Activated CD4-positive, alpha-beta T cell treated with anti-CD3 and anti-CD28 coated beads, Interleukin-2, Interleukin-6, amounts not matched to agents 100 ng/mL and 50 ng/mL, durations not matched to agents 16 hours and 8 hours (primary cell): ENCODE measurements at regions not wholly inside any gene's neighbourhood (a gene's known extent, or its start where the extent isn't known, plus 50 kb on each side); places are given as distances from the start of the nearest gene placed in this dataset.

Source experiments
- DNase-seq: peaks from one replicate; pipeline ENCODE4 v3.0.0-alpha.2; 2020

DNA sequence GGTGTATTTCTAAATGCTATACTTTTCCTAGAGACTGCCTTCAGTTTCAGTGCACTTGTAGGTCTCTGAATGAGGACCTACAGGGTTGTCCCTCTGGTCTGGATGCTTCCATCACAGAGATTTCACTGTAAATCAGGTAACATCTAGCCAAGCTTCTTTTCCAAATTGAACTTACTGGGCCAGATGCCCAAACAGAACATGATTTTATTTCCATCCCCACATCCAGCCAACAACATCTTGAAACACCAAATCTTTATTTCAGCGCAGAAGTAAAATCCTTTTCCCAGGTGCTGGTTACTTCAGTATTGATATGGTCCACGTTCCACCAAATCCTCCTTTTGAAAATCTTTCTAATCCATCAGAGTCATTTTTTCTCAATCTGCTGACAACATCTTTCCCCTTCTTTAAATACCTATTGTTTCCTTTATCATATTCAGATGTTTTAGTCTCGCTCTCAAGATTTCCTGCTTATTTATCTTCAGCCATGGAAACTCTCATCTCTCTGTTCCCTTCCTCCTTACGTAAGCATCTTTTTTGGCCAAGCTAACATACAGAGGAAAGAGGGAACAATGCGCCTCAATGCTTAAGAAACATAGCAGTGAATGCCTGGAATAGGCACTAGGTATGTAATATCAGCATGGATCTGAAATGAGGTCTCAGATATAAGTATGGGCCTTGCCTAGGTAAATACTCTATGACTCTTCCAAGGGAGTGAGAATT lies 201.2 kb upstream of the MTNR1B start:
- DNase-seq = no peak

DNA sequence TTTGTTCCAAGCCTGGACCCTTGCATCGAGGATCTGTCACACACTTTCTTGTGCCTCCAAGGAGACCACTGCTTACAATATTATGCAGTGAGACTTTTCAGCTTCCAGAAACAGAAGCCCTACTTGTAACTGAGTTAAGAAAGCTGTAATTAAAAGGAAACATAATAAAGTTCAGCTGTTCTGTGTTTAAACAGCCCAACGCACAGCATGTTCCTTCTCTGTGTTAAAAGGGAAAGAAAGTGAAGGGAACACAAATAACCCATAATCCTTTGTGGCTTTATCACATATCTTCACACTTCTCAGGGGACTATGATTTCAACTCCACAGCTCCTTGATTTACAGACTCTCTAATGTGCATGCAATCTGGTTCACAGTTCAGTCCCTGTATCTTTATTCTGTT lies 200.3 kb upstream of the MTNR1B start:
- DNase-seq = no peak

DNA sequence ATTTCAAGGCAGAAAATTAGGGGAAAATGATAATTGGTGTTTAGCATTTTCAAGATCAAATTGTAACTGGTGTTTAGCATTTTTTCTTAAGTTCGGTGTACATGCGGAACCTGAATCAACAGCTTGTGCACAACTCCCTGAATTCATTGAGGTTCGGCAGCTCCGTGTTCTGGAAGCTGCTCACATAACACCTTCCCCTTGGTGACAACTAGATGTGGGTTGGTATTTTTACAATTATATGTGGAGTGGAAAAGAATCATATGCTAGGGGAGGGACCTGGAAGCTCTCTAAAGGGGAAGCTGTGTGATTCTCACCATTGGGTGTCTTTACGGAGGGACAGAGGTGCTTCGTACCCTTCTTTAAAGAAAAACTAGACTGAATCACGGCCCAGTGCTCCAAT lies 199.0 kb upstream of the MTNR1B start:
- no peak for DNase-seq

GRCh38 chr11:92770981-92771380 lies 198.5 kb upstream of the MTNR1B start:
- no peak for DNase-seq

GRCh38 chr11:92771701-92772100 lies 197.8 kb upstream of the MTNR1B start:
- no peak for DNase-seq

DNA sequence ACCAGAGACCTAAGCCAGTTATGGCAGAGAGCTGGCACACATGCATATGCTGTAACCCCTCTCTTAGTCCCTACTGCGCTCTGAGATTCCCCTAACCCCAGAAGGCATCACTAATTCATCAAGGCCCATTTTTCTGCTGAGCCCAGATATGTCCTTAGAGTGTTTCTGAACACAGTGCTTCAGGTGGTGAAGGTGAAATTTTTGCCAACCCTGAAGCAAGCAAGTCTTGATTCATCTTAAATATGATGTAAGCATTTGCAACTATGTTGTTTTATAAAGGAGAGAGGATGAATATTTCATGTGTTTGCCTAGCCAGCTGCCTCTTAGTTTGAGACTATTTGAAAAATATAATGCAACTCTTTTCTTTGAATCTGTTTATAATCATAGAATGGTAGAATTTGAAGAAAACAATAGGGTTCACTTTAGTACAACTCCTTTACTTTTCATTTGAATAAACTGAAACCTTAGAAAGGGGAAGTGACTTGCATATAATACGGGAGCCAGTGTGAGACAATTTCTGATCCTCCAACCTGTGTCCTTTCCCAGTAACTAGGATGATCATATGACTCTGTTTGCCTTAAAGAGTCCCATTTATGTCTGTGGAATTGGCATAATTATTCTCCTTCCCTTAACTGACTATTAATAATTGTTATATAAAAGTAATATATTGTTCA lies 194.3 kb upstream of the MTNR1B start:
- no peak for DNase-seq

- DNase-seq = no peak
Measured at GRCh38 chr11:92776676-92777075, 192.8 kb upstream of the MTNR1B start.

DNA sequence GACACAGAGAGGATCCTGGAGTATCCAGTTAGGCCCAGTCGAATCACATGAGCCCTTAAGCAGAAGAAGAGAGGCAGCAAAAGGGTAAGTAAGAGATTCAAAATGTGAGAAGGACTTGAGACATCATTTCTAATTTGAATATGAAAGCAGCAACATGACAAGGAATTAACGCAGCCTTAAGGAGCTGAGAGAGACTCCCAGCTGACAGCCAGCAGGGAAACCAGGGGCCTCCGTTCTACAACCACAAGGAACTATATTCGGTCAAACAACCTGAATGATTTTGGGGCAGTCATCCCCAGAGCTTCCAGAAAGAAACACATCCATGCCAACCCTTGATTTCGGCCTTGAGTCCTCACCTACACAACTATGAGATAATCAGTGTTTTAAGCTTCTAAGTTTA lies 189.7 kb upstream of the MTNR1B start:
- DNase-seq = no peak

DNA sequence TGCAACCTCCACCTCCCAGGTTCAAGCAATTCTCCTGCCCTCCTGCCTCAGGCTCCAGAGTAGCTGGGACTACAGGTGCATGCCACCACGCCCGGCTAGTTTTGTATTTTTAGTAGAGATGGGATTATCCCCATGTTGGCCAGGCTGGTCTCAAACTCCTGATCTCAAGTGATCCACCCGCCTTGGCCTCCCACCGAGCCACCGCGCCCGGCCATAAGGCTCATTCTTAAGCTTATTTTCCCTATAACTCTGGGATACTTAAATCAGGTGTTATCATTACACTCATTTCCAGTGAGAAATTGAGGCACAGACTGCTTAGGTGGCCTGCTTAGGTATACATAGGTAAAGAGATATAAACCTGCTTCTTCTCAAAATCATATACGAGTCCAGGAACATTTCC lies 188.3 kb upstream of the MTNR1B start:
- no peak for DNase-seq

DNA sequence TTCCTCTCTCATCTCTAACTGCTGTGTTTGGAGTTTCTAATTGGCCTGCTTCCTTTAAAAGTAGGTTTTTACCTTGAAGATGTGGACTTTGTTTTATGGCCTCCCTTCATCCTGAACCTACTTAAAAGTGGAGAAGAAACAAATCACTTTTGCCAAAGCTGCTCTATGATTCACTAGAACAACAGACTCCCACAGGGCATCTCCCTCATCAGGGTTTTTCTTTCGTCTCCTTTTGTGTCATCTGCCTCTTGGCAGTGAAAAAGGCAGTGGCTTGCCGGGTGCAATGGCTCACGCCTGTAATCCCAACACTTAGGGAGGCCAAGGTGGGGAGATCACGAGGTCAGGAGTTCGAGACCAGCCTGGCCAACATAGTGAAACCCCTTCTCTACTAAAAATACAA lies 186.6 kb upstream of the MTNR1B start:
- DNase-seq = no peak

DNA sequence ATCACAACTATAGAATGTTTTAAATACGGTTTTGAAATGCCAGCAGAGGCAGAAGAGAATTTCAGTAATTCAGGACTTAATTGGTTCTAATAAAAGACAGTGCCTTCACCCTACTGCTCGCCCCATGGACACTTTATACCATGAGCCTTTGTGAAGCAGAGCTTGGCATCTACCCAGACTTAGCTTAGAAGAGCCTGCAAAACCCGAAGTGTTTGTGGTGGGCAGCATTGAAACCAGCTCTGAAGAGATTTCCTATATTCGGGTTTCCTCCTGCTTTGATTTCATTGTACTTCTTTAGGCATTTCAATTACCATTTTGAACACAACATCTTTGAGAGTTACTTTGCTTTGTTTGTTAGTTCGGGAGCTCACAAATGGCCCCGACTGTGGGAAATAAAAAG lies 185.1 kb upstream of the MTNR1B start:
- DNase-seq = no peak

- DNase-seq = no peak
Measured at GRCh38 chr11:92787638-92788037, 181.8 kb upstream of the MTNR1B start.

GRCh38 chr11:92789761-92790160 lies 179.7 kb upstream of the MTNR1B start:
- DNase-seq = no peak

DNA sequence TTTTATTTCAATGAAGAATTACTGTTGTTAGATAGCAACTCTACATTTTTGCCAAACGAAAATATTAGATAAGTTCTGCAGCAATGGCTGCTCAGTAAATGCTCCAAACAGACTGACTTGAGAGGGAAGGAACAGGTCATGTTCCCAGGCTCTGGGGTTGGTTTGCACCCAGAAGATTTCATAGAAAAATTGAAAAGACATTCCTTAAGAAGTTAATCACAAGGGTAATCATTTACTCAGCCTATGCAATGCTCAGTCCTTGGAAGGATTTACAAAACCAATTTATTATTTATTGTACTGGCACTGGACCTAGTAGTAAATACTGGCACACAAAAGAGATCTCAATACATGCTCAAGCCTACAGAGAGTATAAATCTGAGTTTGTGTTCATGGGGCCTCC lies 179.1 kb upstream of the MTNR1B start:
- no peak for DNase-seq

- no peak for DNase-seq
Measured at GRCh38 chr11:92790926-92791616, 178.4 kb upstream of the MTNR1B start.

DNA sequence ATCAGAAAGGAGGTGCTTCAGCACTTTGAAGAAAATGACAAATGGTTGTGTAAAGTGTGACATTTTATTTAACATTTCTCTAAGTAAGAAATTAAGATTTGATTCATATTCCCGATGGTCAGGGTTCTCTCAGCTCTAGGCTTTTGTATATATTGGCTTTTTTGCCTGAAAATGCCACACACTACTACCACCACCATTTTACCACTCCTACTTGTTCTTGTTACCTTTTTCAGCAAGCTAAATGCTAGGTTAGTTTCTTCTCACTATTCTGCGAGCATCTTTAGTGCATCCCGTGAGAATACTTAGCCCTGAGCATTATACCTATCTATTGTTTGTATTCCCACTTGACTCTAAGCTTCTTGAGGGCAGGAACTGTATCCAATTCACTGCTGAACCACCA lies 177.6 kb upstream of the MTNR1B start:
- no peak for DNase-seq

- DNase-seq = no peak
Measured at GRCh38 chr11:92793189-92793588, 176.3 kb upstream of the MTNR1B start.

GRCh38 chr11:92794783-92795182 lies 174.7 kb upstream of the MTNR1B start:
- DNase-seq = no peak

DNA sequence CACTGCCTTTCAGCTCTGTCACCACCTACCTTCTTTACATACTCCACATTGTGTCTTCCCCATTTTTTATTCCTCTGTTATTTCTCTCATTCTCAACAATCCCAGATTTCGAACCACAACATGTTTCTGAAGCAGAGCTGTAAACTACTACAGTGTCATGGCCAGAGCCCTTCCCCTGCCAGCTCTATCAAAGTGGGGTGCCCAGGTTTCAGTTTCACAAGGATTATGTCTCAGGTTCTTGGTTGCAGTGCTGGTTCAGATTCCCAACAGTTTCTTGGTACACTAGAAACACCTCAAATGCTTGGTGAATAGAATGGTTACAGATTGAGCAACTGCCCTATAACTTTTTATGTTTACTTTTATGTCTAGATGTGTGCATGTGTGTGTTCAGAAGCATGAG lies 172.7 kb upstream of the MTNR1B start:
- no peak for DNase-seq

DNA sequence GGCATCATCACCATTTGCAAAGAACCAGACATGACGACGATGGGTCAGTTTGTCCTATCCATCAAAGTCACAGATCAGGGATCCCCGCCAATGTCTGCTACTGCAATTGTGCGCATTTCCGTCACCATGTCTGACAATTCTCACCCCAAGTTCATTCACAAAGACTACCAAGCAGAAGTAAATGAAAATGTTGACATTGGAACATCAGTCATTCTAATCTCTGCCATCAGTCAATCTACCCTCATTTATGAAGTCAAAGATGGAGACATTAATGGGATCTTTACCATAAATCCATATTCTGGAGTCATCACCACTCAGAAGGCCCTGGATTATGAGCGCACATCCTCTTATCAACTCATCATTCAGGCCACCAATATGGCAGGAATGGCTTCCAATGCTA lies 171.6 kb upstream of the MTNR1B start:
- no peak for DNase-seq

GRCh38 chr11:92801685-92802084 lies 167.8 kb upstream of the MTNR1B start:
- no peak for DNase-seq

- no peak for DNase-seq
Measured at GRCh38 chr11:92802644-92803043, 166.8 kb upstream of the MTNR1B start.

DNA sequence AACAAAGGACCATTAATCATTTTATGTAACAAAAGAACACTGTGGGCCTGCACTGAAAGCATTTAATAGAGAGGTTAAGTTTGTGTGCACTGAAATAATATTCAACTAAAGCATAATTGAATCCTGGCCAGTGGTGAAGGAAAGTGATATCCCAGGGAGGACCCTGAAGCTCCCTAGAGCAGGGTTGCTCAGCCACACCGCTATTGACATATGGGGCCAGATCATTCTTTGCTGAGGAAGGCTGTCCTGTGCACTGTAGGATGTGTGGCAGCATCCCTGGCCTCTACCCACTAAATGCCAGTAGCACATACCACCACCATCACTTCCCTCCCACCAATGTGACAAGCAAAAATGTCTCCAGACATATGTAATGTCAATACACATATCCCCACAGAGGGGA lies 166.1 kb upstream of the MTNR1B start:
- DNase-seq = no peak

DNA sequence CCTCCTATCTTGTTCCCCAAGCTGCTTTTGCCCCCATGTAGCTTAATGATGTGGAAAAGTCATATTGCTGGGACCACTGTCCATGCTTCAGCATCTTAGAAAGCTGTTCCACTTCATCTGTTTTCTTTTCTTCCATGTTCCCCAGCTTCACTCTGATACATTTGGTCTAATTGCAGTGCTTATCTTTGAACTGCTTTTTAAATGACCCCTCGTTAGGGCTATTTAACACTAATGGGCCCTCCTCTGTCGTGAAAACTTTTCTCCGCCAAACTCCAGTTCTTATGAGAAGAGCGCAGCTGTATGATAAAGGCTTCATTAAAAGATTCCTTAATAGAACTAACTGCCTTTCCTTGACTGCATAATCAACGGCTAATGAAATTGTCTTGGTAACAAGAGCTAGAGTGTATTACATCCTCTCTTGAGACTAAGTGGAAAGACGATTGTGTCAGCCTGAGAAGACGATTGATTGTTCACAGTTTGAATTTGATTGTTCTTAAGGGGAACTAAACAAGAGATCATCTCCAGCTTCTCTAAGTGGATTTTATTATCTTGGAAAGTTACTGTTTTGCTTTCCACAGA lies 165.0 kb upstream of the MTNR1B start:
- DNase-seq = no peak
